B cell (primary cell): ENCODE measurements at regions not wholly inside any gene's neighbourhood (a gene's known extent, or its start where the extent isn't known, plus 50 kb on each side); places are given as distances from the start of the nearest gene placed in this dataset.
"Not testable (repeated sequence)": the region's sequence is repeated elsewhere in the genome, so short reads cannot be mapped to it uniquely, and the experiment has no call there.

ENCODE experiments used
- ATAC-seq: fragments of 200-7000 bp; cut with Tn5 transposase; one replicate; pipeline ENCODE4 v1.10.0; 2021; ENCODE audit warnings: low read depth, mild to moderate bottlenecking, moderate number of reproducible peaks, moderate library complexity
- CTCF ChIA-PET: fragments of 350-600 bp; sonication (Branson Sonifier 250); formaldehyde crosslinking; loops from one replicate; lab custom pipeline; 2021; ENCODE audit warnings: antibody characterized with exemption, inconsistent platforms; lab: Charles Lee
- POLR2A ChIA-PET: fragments of 350-600 bp; sonication (Branson Sonifier 250); formaldehyde crosslinking; loops from one replicate; lab custom pipeline; 2021; ENCODE audit warnings: antibody characterized with exemption; lab: Charles Lee
- DNase-seq: peaks from one replicate; pipeline ENCODE4 v3.0.0; 2013
- H2AFZ ChIP-seq: 2 replicates; pipeline ENCODE4 v1.6.1; 2012; ENCODE audit warnings: mild to moderate bottlenecking, low read depth, low read length; ENCODE audit not compliant: insufficient read depth, poor library complexity, severe bottlenecking
- H3K27ac ChIP-seq, 2 donors: 1 replicate in 1 of 2; 2 replicates in 1 of 2; pipeline ENCODE4 v1.5.1; 2012 to 2013; ENCODE audit warnings: low read length in 2 of 2, mild to moderate bottlenecking in 2 of 2, moderate library complexity in 1 of 2
- H3K27me3 ChIP-seq, 4 experiments: fragments of 200-600 bp in 1 of 4; sonication (generic) in 1 of 4; replicated peaks in 1 of 4; 1 replicate in 2 of 4; 2 replicates in 2 of 4; pipeline versions ENCODE4 v1.6.1 to v1.7.0; 2013 to 2016; ENCODE audit warnings: low read length in 3 of 4, mild to moderate bottlenecking in 2 of 4, mixed read lengths in 1 of 4, moderate library complexity in 1 of 4; ENCODE audit not compliant: insufficient read depth in 4 of 4, control insufficient read depth in 3 of 4; ENCODE audit errors: control extremely low read depth in 1 of 4
- H3K36me3 ChIP-seq, 2 experiments: replicated peaks in 1 of 2; 1 replicate in 1 of 2; 2 replicates in 1 of 2; pipeline versions ENCODE4 v1.6.1 to v1.7.1; 2013; ENCODE audit warnings: low read length in 1 of 2; ENCODE audit not compliant: insufficient read depth in 2 of 2, control insufficient read depth in 1 of 2; ENCODE audit errors: control extremely low read depth in 1 of 2, extremely low read depth in 1 of 2
- H3K4me1 ChIP-seq, 2 donors: fragments of 200-600 bp in 1 of 2; sonication (generic) in 1 of 2; 1 replicate in 1 of 2; 2 replicates in 1 of 2; pipeline versions ENCODE4 v1.5.1 to v1.6.1; 2013 to 2017; ENCODE audit warnings: low read length in 2 of 2; ENCODE audit not compliant: control insufficient read depth in 2 of 2, insufficient read depth in 2 of 2
- H3K4me2 ChIP-seq: replicated peaks from 2 replicates; pipeline ENCODE3; 2012; ENCODE audit warnings: mild to moderate bottlenecking, low read depth, low read length; ENCODE audit not compliant: poor library complexity, severe bottlenecking
- H3K4me3 ChIP-seq, 5 experiments: fragments of 200-600 bp in 1 of 5; sonication (generic) in 1 of 5; 1 replicate in 3 of 5; 2 replicates in 2 of 5; pipeline versions ENCODE4 v1.5.1 to v1.7.0; 2011 to 2016; ENCODE audit warnings: low read length in 4 of 5, mild to moderate bottlenecking in 4 of 5, low read depth in 2 of 5, control low read depth in 1 of 5, moderate library complexity in 1 of 5; ENCODE audit not compliant: insufficient read depth in 1 of 5; ENCODE audit errors: control extremely low read depth in 1 of 5, extremely low read depth in 1 of 5
- H3K79me2 ChIP-seq: fragments of 200-600 bp; sonication (generic); one replicate; pipeline ENCODE4 v1.6.0; 2016; ENCODE audit warnings: low read length; ENCODE audit not compliant: control insufficient read depth, insufficient read depth
- H3K9ac ChIP-seq: fragments of 200-600 bp; sonication (generic); 2 replicates; pipeline ENCODE4 v1.6.1; 2017; ENCODE audit warnings: mild to moderate bottlenecking, low read length, moderate library complexity
- H3K9me3 ChIP-seq, 3 donors: one replicate each; pipeline versions ENCODE4 v1.6.1 to v1.7.1; 2013; ENCODE audit warnings: low read length in 2 of 3; ENCODE audit not compliant: control insufficient read depth in 2 of 3, insufficient read depth in 1 of 3; ENCODE audit errors: control extremely low read depth in 1 of 3
- H4K20me1 ChIP-seq: 2 replicates; pipeline ENCODE4 v1.6.0; 2012; ENCODE audit warnings: mild to moderate bottlenecking, low read length; ENCODE audit not compliant: insufficient read depth, control insufficient read depth, poor library complexity, severe bottlenecking
- H3K27ac Mint-ChIP-seq: one replicate; pipeline ENCODE4 v1.8.0; 2021; ENCODE audit warnings: mixed read lengths
- H3K27me3 Mint-ChIP-seq: one replicate; pipeline ENCODE4 v1.8.0; 2021; ENCODE audit warnings: mixed read lengths
- H3K4me1 Mint-ChIP-seq: one replicate; pipeline ENCODE4 v1.8.0; 2021; ENCODE audit warnings: mixed read lengths
- H3K4me3 Mint-ChIP-seq: one replicate; pipeline ENCODE4 v1.8.0; 2021; ENCODE audit warnings: mixed read lengths
- H3K9me3 Mint-ChIP-seq: one replicate; pipeline ENCODE4 v1.8.0; 2022; ENCODE audit warnings: mixed read lengths; ENCODE audit not compliant: insufficient read depth
- WGBS: methylation state at CpG from one replicate; pipeline ENCODE4 v1.1.5; 2013; ENCODE audit warnings: missing lambda C conversion rate; ENCODE audit not compliant: insufficient coverage; 5-methylcytosine and 5-hydroxymethylcytosine counted together
- intact Hi-C: fragments of 100-400 bp; cut with micrococcal nuclease; formaldehyde crosslinking; loops from one replicate; pipeline ENCODE4 v1.10.0; 2022

- H4K20me1 ChIP-seq, H2AFZ ChIP-seq, POLR2A ChIA-PET, ATAC-seq, H3K79me2 ChIP-seq, H3K4me1 Mint-ChIP-seq, H3K27ac ChIP-seq, H3K27me3 ChIP-seq, H3K27me3 Mint-ChIP-seq, H3K4me1 ChIP-seq, H3K9me3 ChIP-seq, H3K4me3 Mint-ChIP-seq, H3K9ac ChIP-seq, H3K4me3 ChIP-seq, H3K36me3 ChIP-seq, CTCF ChIA-PET, H3K4me2 ChIP-seq, DNase-seq, H3K9me3 Mint-ChIP-seq, intact Hi-C loops, H3K27ac Mint-ChIP-seq: not testable (repeated sequence)
- 33% methylated on average over 1 of the region's 4 CpGs for WGBS
Observed at GRCh38 chr21:13820286-13820685, 210.7 kb downstream of the POTED start.

DNA sequence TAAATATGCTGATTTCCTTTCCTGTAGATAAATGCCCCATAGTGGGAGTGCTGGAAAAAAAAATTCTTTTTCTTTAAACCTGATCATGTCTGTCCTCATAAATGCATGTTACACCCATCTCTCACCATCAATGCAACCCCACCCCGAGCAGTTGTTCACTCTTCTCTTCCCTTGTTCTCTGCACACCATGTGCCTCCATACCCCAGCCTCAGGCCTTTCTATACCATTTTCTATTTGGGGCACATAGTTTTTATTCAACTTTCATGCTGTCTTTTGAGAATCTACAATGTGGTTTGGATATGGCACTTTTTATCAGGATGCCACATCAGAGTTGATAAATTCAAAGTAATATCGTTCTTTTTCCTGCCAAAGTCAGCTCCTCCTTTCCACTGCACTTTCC lies 202.6 kb downstream of the POTED start:
- DNase-seq, H3K4me1 ChIP-seq, H3K27me3 Mint-ChIP-seq, H3K4me2 ChIP-seq, H3K27ac ChIP-seq, POLR2A ChIA-PET, H3K27me3 ChIP-seq, H3K4me1 Mint-ChIP-seq, H3K9me3 Mint-ChIP-seq, ATAC-seq, H3K4me3 ChIP-seq, H3K9ac ChIP-seq, intact Hi-C loops, H3K9me3 ChIP-seq, H3K4me3 Mint-ChIP-seq, H4K20me1 ChIP-seq, H2AFZ ChIP-seq, H3K79me2 ChIP-seq, CTCF ChIA-PET, H3K27ac Mint-ChIP-seq, H3K36me3 ChIP-seq: not testable (repeated sequence)
- 89% methylated on average over 1 of the region's 2 CpGs for WGBS

DNA sequence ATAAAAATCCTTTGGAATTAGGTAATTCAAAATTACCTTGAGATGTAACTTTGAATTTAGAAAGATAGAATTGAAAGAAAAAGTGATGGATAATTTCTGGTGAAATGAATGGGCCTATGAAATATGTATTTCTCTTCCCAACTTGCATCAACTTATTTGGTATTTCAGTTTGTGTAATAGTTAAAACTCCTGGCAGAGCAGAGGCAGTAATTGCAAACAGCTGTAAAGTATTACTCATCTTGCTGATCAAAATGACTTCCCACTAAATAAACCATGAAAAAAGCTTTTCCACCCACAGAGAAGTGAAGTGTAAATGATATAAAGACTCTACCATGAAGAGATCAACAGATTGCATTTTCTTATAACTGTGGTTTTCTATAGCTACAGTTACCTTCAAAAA lies 201.0 kb downstream of the POTED start:
- H3K79me2 ChIP-seq, H3K9me3 ChIP-seq, H3K4me2 ChIP-seq, H3K27me3 Mint-ChIP-seq, H3K4me3 Mint-ChIP-seq, H3K4me1 Mint-ChIP-seq, CTCF ChIA-PET, H3K36me3 ChIP-seq, H3K27ac Mint-ChIP-seq, ATAC-seq, H3K9ac ChIP-seq, DNase-seq, H4K20me1 ChIP-seq, H3K27ac ChIP-seq, POLR2A ChIA-PET, H3K4me1 ChIP-seq, H3K9me3 Mint-ChIP-seq, H2AFZ ChIP-seq, H3K27me3 ChIP-seq, intact Hi-C loops, H3K4me3 ChIP-seq: not testable (repeated sequence)

DNA sequence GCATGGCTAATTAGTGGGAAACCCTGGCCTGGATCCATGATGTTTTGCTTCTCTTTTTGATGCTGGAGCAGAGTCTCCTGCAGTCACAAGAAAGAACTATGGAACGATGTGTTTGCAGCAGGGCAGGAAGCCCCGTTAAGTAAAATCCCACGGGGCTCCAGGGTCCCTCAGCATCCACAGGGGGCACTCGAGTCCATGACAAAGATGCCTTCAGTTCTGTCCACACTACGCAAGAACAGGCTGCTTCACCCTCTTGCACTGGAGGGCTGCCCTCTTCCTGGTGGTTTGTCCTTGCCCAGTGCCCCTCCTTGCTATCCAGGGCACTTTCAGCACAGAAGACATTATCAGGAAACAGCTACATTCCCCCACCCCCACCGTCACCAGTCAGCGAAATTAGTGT lies 196.9 kb downstream of the POTED start:
- H3K9me3 Mint-ChIP-seq, H3K4me1 Mint-ChIP-seq, H2AFZ ChIP-seq, H3K27me3 ChIP-seq, H4K20me1 ChIP-seq, H3K27ac ChIP-seq, POLR2A ChIA-PET, H3K9ac ChIP-seq, DNase-seq, ATAC-seq, H3K4me3 ChIP-seq, H3K27ac Mint-ChIP-seq, H3K9me3 ChIP-seq, intact Hi-C loops, H3K27me3 Mint-ChIP-seq, H3K4me2 ChIP-seq, CTCF ChIA-PET, H3K36me3 ChIP-seq, H3K4me3 Mint-ChIP-seq, H3K4me1 ChIP-seq, H3K79me2 ChIP-seq: not testable (repeated sequence)
- 75% methylated on average over 3 of the region's 7 CpGs for WGBS
